HAP-1 (cell line): ENCODE measurements at regions not wholly inside any gene's neighbourhood (a gene's known extent, or its start where the extent isn't known, plus 50 kb on each side); places are given as distances from the start of the nearest gene placed in this dataset.
"Not testable (repeated sequence)": the region's sequence is repeated elsewhere in the genome, so short reads cannot be mapped to it uniquely, and the experiment has no call there.

Experiments
- DNase-seq, 2 experiments: peaks; one replicate each; pipeline ENCODE4 v3.0.0-alpha.2; 2016 to 2020; ENCODE audit warnings: low spot score in 2 of 2
- H3K27me3 ChIP-seq: fragments of 250-450 bp; sonication (Bioruptor Pico); 2 replicates; pipeline ENCODE4 v1.5.1; 2020; ENCODE audit warnings: low read depth, mild to moderate bottlenecking, moderate library complexity
- H3K36me3 ChIP-seq: fragments of 250-450 bp; sonication (Bioruptor Pico); replicated peaks from 2 replicates; pipeline ENCODE4 v1.5.1; 2020; ENCODE audit warnings: mild to moderate bottlenecking
- H3K4me1 ChIP-seq: fragments of 250-450 bp; sonication (Bioruptor Pico); 2 replicates; pipeline ENCODE4 v1.5.1; 2020; ENCODE audit warnings: mild to moderate bottlenecking
- H3K4me3 ChIP-seq: fragments of 250-450 bp; sonication (Bioruptor Pico); 2 replicates; pipeline ENCODE4 v1.5.1; 2020; ENCODE audit warnings: mild to moderate bottlenecking, moderate library complexity
- H3K9me3 ChIP-seq: fragments of 250-450 bp; sonication (Bioruptor Pico); 2 replicates; pipeline ENCODE4 v1.5.1; 2020; ENCODE audit warnings: mild to moderate bottlenecking, moderate library complexity
- in situ Hi-C: fragments of 300-500 bp; cut with MboI; formaldehyde crosslinking; loops from 3 replicates; pipeline ENCODE4 v1.14.3; 2020; ENCODE audit warnings: low sequenced_read_pairs, inconsistent platforms, mixed read lengths

- no peaks in the 10 kb centered on the region for H3K36me3 ChIP-seq
- no peaks in the 10 kb centered on the region for H3K4me1 ChIP-seq
- H3K9me3 ChIP-seq, result no peaks in the 10 kb centered on the region
- H3K27me3 ChIP-seq, result no peaks in the 10 kb centered on the region
- DNase-seq, result no peak
- in situ Hi-C loops, result no loop called here
- H3K4me3 ChIP-seq, result no peak overlapping the region
These were observed 167.5 kb downstream of the SEPTIN7 start for GRCh38 chr7:35968140-35968940.

GRCh38 chr7:35969066-35969465 lies 168.2 kb downstream of the SEPTIN7 start:
- no peaks in the 10 kb centered on the region for H3K27me3 ChIP-seq
- H3K9me3 ChIP-seq, result no peaks in the 10 kb centered on the region
- no peaks in the 10 kb centered on the region for H3K4me1 ChIP-seq
- DNase-seq, result no peak
- no peak overlapping the region for H3K4me3 ChIP-seq
- in situ Hi-C loops, result no loop called here
- H3K36me3 ChIP-seq, result no peaks in the 10 kb centered on the region

GRCh38 chr7:35970458-35970857 lies 169.6 kb downstream of the SEPTIN7 start:
- H3K36me3 ChIP-seq, result no peaks in the 10 kb centered on the region
- no peaks in the 10 kb centered on the region for H3K9me3 ChIP-seq
- no peaks in the 10 kb centered on the region for H3K4me1 ChIP-seq
- H3K4me3 ChIP-seq, result no peak overlapping the region
- DNase-seq, result no peak
- H3K27me3 ChIP-seq, result no peaks in the 10 kb centered on the region
- in situ Hi-C loops, result no loop called here

GRCh38 chr7:35971133-35971891 lies 170.5 kb downstream of the SEPTIN7 start:
- H3K27me3 ChIP-seq, result no peaks in the 10 kb centered on the region
- H3K9me3 ChIP-seq, result no peaks in the 10 kb centered on the region
- H3K4me3 ChIP-seq, result no peak overlapping the region
- no peak for DNase-seq
- H3K36me3 ChIP-seq, result no peaks in the 10 kb centered on the region
- in situ Hi-C loops, result no loop called here
- no peaks in the 10 kb centered on the region for H3K4me1 ChIP-seq

GRCh38 chr7:35975851-35976454 lies 175.1 kb downstream of the SEPTIN7 start:
- in situ Hi-C loops, result loop anchor here (5.0 kb wide), 1 partner anchor 54 kb away; no protein-coding TSS in a partner anchor
- no peaks in the 10 kb centered on the region for H3K36me3 ChIP-seq
- H3K27me3 ChIP-seq, result no peaks in the 10 kb centered on the region
- no peak overlapping the region for H3K4me3 ChIP-seq
- peak; percentile 61 to 73 for DNase-seq
- H3K9me3 ChIP-seq, result no peaks in the 10 kb centered on the region
- H3K4me1 ChIP-seq, result no peaks in the 10 kb centered on the region

- H3K36me3 ChIP-seq, H3K27me3 ChIP-seq, H3K9me3 ChIP-seq, H3K4me1 ChIP-seq, H3K4me3 ChIP-seq: not testable (repeated sequence)
- in situ Hi-C loops, result loop anchor here (5.0 kb wide), 1 partner anchor 57 kb away; no protein-coding TSS in a partner anchor
- peak in 1 of 2 experiments; percentile 16 for DNase-seq
These were observed 174.0 kb upstream of the EEPD1 start for GRCh38 chr7:35978816-35979640.

GRCh38 chr7:35982600-35982999 lies 170.5 kb upstream of the EEPD1 start:
- no peaks in the 10 kb centered on the region for H3K27me3 ChIP-seq
- in situ Hi-C loops, result no loop called here
- H3K36me3 ChIP-seq, result no peaks in the 10 kb centered on the region
- no peak overlapping the region for H3K4me3 ChIP-seq
- H3K9me3 ChIP-seq, result no peaks in the 10 kb centered on the region
- H3K4me1 ChIP-seq, result no peaks in the 10 kb centered on the region
- no peak for DNase-seq

- no peak overlapping the region for H3K4me3 ChIP-seq
- DNase-seq, result no peak
- in situ Hi-C loops, result no loop called here
- H3K4me1 ChIP-seq, result no peaks in the 10 kb centered on the region
- no peaks in the 10 kb centered on the region for H3K9me3 ChIP-seq
- H3K27me3 ChIP-seq, result no peaks in the 10 kb centered on the region
- H3K36me3 ChIP-seq, result no peaks in the 10 kb centered on the region
These were observed 169.4 kb upstream of the EEPD1 start for GRCh38 chr7:35983626-35984025.

GRCh38 chr7:35985126-35985754 lies 167.8 kb upstream of the EEPD1 start:
- Histone ChIP-seq H3K4me3 (no peak overlapping the region), H3K27me3 (no peaks in the 10 kb centered on the region), H3K4me1 (no peaks in the 10 kb centered on the region), H3K9me3 (no peaks in the 10 kb centered on the region), H3K36me3 (no peaks in the 10 kb centered on the region)
- DNase-seq, result peak; percentile 59 to 84
- in situ Hi-C loops, result loop anchor here (5.0 kb wide), 1 partner anchor 307 kb away; no protein-coding TSS in a partner anchor

GRCh38 chr7:35987016-35987415 lies 166.0 kb upstream of the EEPD1 start:
- in situ Hi-C loops, result loop anchor here (5.0 kb wide), 1 partner anchor 305 kb away; no protein-coding TSS in a partner anchor
- no peaks in the 10 kb centered on the region for H3K9me3 ChIP-seq
- no peak overlapping the region for H3K4me3 ChIP-seq
- H3K27me3 ChIP-seq, result no peaks in the 10 kb centered on the region
- H3K4me1 ChIP-seq, result no peaks in the 10 kb centered on the region
- no peaks in the 10 kb centered on the region for H3K36me3 ChIP-seq
- no peak for DNase-seq

GRCh38 chr7:35988105-35988504 lies 164.9 kb upstream of the EEPD1 start:
- DNase-seq, result no peak
- H3K9me3 ChIP-seq, result no peaks in the 10 kb centered on the region
- H3K4me3 ChIP-seq, result no peak overlapping the region
- H3K36me3 ChIP-seq, result no peaks in the 10 kb centered on the region
- H3K4me1 ChIP-seq, result no peaks in the 10 kb centered on the region
- no peaks in the 10 kb centered on the region for H3K27me3 ChIP-seq
- in situ Hi-C loops, result loop anchor here (5.0 kb wide), 1 partner anchor 304 kb away; no protein-coding TSS in a partner anchor

GRCh38 chr7:35988818-35989217 lies 164.2 kb upstream of the EEPD1 start:
- H3K9me3 ChIP-seq, result no peaks in the 10 kb centered on the region
- DNase-seq, result no peak
- no peaks in the 10 kb centered on the region for H3K27me3 ChIP-seq
- no peaks in the 10 kb centered on the region for H3K4me1 ChIP-seq
- in situ Hi-C loops, result loop anchor here (5.0 kb wide), 1 partner anchor 303 kb away; no protein-coding TSS in a partner anchor
- no peak overlapping the region for H3K4me3 ChIP-seq
- no peaks in the 10 kb centered on the region for H3K36me3 ChIP-seq
